Body of pancreas (tissue), 4 donors: ENCODE measurements at regions not wholly inside any gene's neighbourhood (a gene's known extent, or its start where the extent isn't known, plus 50 kb on each side); places are given as distances from the start of the nearest gene placed in this dataset.

Experiments used
- ATAC-seq: fragments of 150-250 bp; one replicate; pipeline ENCODE4 v1.9.1; 2016
- DNase-seq, 4 donors: peaks; one replicate each; pipeline ENCODE4 v3.0.0-alpha.2; 2019
- H3K27ac ChIP-seq, 4 donors: fragments of 200-600 bp; sonication (generic); 1 replicate in 3 of 4; 2 replicates in 1 of 4; pipeline versions ENCODE4 v1.5.1 to v1.6.1; 2016 to 2019; ENCODE audit warnings: mild to moderate bottlenecking in 1 of 4, mixed read lengths in 1 of 4, moderate library complexity in 1 of 4
- H3K27me3 ChIP-seq, 2 donors: fragments of 200-600 bp; sonication (generic); one replicate each; pipeline ENCODE4 v1.6.0; 2016; ENCODE audit warnings: mild to moderate bottlenecking in 1 of 2
- H3K36me3 ChIP-seq, 2 donors: fragments of 200-600 bp; sonication (generic); replicated peaks in 1 of 2; 2 replicates each; pipeline ENCODE4 v1.5.1; 2016; ENCODE audit warnings: low read depth in 2 of 2; ENCODE audit not compliant: insufficient read depth in 1 of 2
- H3K4me1 ChIP-seq: fragments of 200-600 bp; sonication (generic); one replicate; pipeline ENCODE4 v1.6.0; 2016
- H3K4me3 ChIP-seq, 2 donors: fragments of 200-600 bp; sonication (generic); 1 replicate in 1 of 2; 2 replicates in 1 of 2; pipeline ENCODE4 v1.5.1; 2016 to 2019
- H3K9me3 ChIP-seq, 3 donors: fragments of 200-600 bp; sonication (generic); 1 replicate in 2 of 3; 2 replicates in 1 of 3; pipeline ENCODE4 v1.5.1; 2016
- POLR2A ChIP-seq, 3 donors: fragments of 450-650 bp; IDR thresholded peaks; one replicate each; pipeline ENCODE4 v1.6.1; 2016; ENCODE audit warnings: antibody characterized with exemption in 3 of 3, mild to moderate bottlenecking in 2 of 3
- WGBS, 2 donors: methylation state at CpG; one replicate each; pipeline ENCODE4 v1.1.5; 2017; 5-methylcytosine and 5-hydroxymethylcytosine counted together
- intact Hi-C: fragments of 100-400 bp; cut with DNase I; formaldehyde crosslinking; loops from one replicate; pipeline ENCODE4 v1.15.1; 2023
- TF ChIP-seq, protein P1 (sequence below), 7 experiments: fragments of 450-650 bp in 4 of 7; fragments of 200-600 bp in 3 of 7; sonication (generic) in 3 of 7; IDR thresholded peaks; one replicate each; pipeline ENCODE4 v1.5.1; 2016 to 2019; ENCODE audit warnings: antibody characterized with exemption in 7 of 7

GRCh38 chr12:67803278-67803993 lies 154.9 kb downstream of the DYRK2 start:
- DNase-seq: no peak
- TF ChIP-seq, protein P1, sequence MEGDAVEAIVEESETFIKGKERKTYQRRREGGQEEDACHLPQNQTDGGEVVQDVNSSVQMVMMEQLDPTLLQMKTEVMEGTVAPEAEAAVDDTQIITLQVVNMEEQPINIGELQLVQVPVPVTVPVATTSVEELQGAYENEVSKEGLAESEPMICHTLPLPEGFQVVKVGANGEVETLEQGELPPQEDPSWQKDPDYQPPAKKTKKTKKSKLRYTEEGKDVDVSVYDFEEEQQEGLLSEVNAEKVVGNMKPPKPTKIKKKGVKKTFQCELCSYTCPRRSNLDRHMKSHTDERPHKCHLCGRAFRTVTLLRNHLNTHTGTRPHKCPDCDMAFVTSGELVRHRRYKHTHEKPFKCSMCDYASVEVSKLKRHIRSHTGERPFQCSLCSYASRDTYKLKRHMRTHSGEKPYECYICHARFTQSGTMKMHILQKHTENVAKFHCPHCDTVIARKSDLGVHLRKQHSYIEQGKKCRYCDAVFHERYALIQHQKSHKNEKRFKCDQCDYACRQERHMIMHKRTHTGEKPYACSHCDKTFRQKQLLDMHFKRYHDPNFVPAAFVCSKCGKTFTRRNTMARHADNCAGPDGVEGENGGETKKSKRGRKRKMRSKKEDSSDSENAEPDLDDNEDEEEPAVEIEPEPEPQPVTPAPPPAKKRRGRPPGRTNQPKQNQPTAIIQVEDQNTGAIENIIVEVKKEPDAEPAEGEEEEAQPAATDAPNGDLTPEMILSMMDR (IDR thresholded peaks at IDR 0.05): no peak
- no peak for TF ChIP-seq POLR2A (IDR thresholded peaks at IDR 0.05)
- no peak overlapping the region for H3K4me3 ChIP-seq
- no peaks in the 10 kb centered on the region for H3K36me3 ChIP-seq
- H3K4me1 ChIP-seq: peaks cover 9% of the 10 kb centered on the region
- H3K27ac ChIP-seq: no peak overlapping the region
- ATAC-seq: no peak
- H3K27me3 ChIP-seq: no peaks in the 10 kb centered on the region
- intact Hi-C loops: no loop called here
- 55 to 69% methylated on average over 4 of the region's 4 CpGs for WGBS, 2 donors
- H3K9me3 ChIP-seq: no peaks in the 10 kb centered on the region

DNA sequence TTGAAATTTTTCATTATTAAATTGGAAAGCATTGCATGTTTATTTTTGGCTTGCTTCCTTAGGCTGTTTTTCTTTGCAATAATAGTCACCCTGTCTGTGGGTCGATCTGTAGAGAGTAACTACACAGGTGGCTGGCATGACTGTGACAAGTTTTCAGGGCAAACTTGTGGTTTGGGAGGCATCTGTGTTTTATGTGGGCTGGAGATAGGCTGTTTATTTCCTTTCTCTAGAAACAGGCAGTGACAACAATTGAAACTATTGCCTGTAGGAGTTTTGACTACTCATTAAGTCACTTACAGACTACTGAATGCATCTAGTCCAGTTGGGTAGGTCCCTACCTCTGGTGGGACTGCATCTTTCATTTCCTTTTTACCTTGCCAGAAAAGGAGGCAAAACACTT lies 155.6 kb downstream of the DYRK2 start:
- peaks cover 2% of the 10 kb centered on the region for H3K4me1 ChIP-seq
- H3K4me3 ChIP-seq: no peak overlapping the region
- H3K9me3 ChIP-seq: no peaks in the 10 kb centered on the region
- DNase-seq (no peak), ATAC-seq (no peak)
- no peaks in the 10 kb centered on the region for H3K27me3 ChIP-seq
- 45 to 60% methylated on average over 1 of the region's 1 CpG for WGBS, 2 donors
- intact Hi-C loops: no loop called here
- TF ChIP-seq POLR2A (IDR thresholded peaks at IDR 0.05): no peak
- TF ChIP-seq, protein P1 (IDR thresholded peaks at IDR 0.05): no peak
- no peak overlapping the region for H3K27ac ChIP-seq
- H3K36me3 ChIP-seq: no peaks in the 10 kb centered on the region

GRCh38 chr12:67807814-67808213 lies 159.3 kb downstream of the DYRK2 start:
- Histone ChIP-seq H3K4me3 (no peak overlapping the region), H3K36me3 (no peaks in the 10 kb centered on the region), H3K4me1 (no peaks in the 10 kb centered on the region), H3K27me3 (no peaks in the 10 kb centered on the region), H3K9me3 (no peaks in the 10 kb centered on the region), H3K27ac (no peak overlapping the region)
- no peak for ATAC-seq
- no peak for TF ChIP-seq POLR2A (IDR thresholded peaks at IDR 0.05)
- TF ChIP-seq, protein P1 (IDR thresholded peaks at IDR 0.05): no peak
- intact Hi-C loops: no loop called here
- no peak for DNase-seq
- WGBS, 2 donors: 62 to 68% methylated on average over 5 of the region's 5 CpGs

DNA sequence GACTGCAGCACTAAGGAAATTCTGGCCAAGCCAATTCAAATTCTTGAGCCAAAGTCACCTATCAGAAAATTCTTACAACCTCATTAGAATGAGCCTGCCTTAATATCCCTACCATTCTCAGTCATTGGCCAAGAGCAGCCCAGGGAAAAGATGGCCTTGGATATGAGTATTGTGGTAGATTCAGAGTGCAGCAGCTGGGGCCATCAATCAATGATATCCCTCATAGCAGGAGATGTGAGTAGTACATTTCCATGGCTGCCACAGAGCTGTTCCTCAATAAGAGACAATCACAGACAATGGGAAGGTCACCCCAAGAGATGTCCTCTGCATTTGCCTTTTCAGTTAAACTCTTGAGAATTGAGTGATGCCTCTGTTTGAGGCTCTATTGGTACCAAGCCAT lies 161.6 kb downstream of the DYRK2 start:
- intact Hi-C loops: no loop called here
- Histone ChIP-seq H3K27me3 (no peaks in the 10 kb centered on the region), H3K9me3 (no peaks in the 10 kb centered on the region), H3K4me1 (no peaks in the 10 kb centered on the region), H3K27ac (no peak overlapping the region), H3K4me3 (no peak overlapping the region), H3K36me3 (no peaks in the 10 kb centered on the region)
- ATAC-seq (no peak), DNase-seq (no peak)
- TF ChIP-seq, protein P1 (IDR thresholded peaks at IDR 0.05): no peak
- no peak for TF ChIP-seq POLR2A (IDR thresholded peaks at IDR 0.05)
